ENCODE measurements at regions not wholly inside any gene's neighbourhood (a gene's known extent, or its start where the extent isn't known, plus 50 kb on each side); places are given as distances from the start of the nearest gene placed in this dataset.

- TF ChIP-seq, protein P1, sequence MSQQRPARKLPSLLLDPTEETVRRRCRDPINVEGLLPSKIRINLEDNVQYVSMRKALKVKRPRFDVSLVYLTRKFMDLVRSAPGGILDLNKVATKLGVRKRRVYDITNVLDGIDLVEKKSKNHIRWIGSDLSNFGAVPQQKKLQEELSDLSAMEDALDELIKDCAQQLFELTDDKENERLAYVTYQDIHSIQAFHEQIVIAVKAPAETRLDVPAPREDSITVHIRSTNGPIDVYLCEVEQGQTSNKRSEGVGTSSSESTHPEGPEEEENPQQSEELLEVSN (IDR thresholded peaks at IDR 0.05): no peak
- TF ChIP-seq NRF1 (IDR thresholded peaks at IDR 0.05; ENCODE audit: low read depth, low read length): no peak
- TF ChIP-seq TCF12 (IDR thresholded peaks at IDR 0.05; ENCODE audit: low read depth, low read length): no peak
- TF ChIP-seq CHD1 (IDR thresholded peaks at IDR 0.05; ENCODE audit: low read depth, low read length): no peak
- no peak for TF ChIP-seq GABPA (IDR thresholded peaks at IDR 0.05; ENCODE audit: borderline replicate concordance, insufficient read depth, low read length)
Observed at GRCh38 chr5:110179321-110179720, 489.6 kb downstream of the MAN2A1 start (continued).
